WTC11 (cell line): ENCODE measurements at regions not wholly inside any gene's neighbourhood (a gene's known extent, or its start where the extent isn't known, plus 50 kb on each side); places are given as distances from the start of the nearest gene placed in this dataset.

Experiments used
- ATAC-seq: fragments of 200-7000 bp; cut with Tn5 transposase; 2 replicates; pipeline ENCODE4 v1.10.0; 2021; ENCODE audit warnings: mild to moderate bottlenecking, moderate library complexity
- CTCF ChIA-PET: fragments of 300-600 bp; sonication (Branson Sonifier 250); formaldehyde crosslinking; loops from one replicate; lab custom pipeline; 2021; ENCODE audit warnings: antibody characterized with exemption; lab: Charles Lee
- POLR2A ChIA-PET: fragments of 350-600 bp; sonication (Branson Sonifier 250); formaldehyde crosslinking; loops from one replicate; lab custom pipeline; 2021; ENCODE audit warnings: antibody characterized with exemption; lab: Charles Lee
- DNase-seq: peaks from one replicate; pipeline ENCODE4 v3.0.0; 2021; ENCODE audit warnings: low spot score
- H3K27ac Mint-ChIP-seq: 2 replicates; pipeline ENCODE4 v1.8.0; 2021; ENCODE audit warnings: mixed read lengths
- H3K27me3 Mint-ChIP-seq: 2 replicates; pipeline ENCODE4 v1.8.0; 2021; ENCODE audit warnings: low read depth, mild to moderate bottlenecking, moderate library complexity, mixed read lengths
- H3K36me3 Mint-ChIP-seq: 2 replicates; pipeline ENCODE4 v1.8.0; 2021; ENCODE audit warnings: mixed read lengths
- H3K4me1 Mint-ChIP-seq: 2 replicates; pipeline ENCODE4 v1.8.0; 2022; ENCODE audit warnings: mixed read lengths
- H3K4me3 Mint-ChIP-seq: 2 replicates; pipeline ENCODE4 v1.8.0; 2021; ENCODE audit warnings: mild to moderate bottlenecking, moderate library complexity, mixed read lengths
- H3K9me3 Mint-ChIP-seq: 2 replicates; pipeline ENCODE4 v1.8.0; 2021; ENCODE audit warnings: mixed read lengths
- ATF1 ChIP-seq: sonication (generic); formaldehyde crosslinking; IDR thresholded peaks from 2 replicates; pipeline ENCODE4 v1.8.1; 2023; ENCODE audit warnings: mild to moderate bottlenecking, moderate library complexity, missing genetic modification reagents
- CBFB ChIP-seq: sonication (generic); formaldehyde crosslinking; IDR thresholded peaks from 2 replicates; pipeline ENCODE4 v1.8.1; 2022; ENCODE audit warnings: mild to moderate bottlenecking, low read depth, missing genetic modification reagents
- CREB1 ChIP-seq: sonication (generic); formaldehyde crosslinking; IDR thresholded peaks from 2 replicates; pipeline ENCODE4 v1.8.0; 2023; ENCODE audit warnings: mild to moderate bottlenecking, missing genetic modification reagents
- E2F1 ChIP-seq: sonication (generic); formaldehyde crosslinking; IDR thresholded peaks from 2 replicates; pipeline ENCODE4 v1.8.0; 2022; ENCODE audit warnings: mild to moderate bottlenecking, missing genetic modification reagents
- EMX1 ChIP-seq: fragments of 250-450 bp; sonication (Bioruptor Pico); IDR thresholded peaks from 2 replicates; pipeline ENCODE4 v1.8.0; 2021; ENCODE audit warnings: mild to moderate bottlenecking
- FOXP1 ChIP-seq: sonication (generic); formaldehyde crosslinking; IDR thresholded peaks from 2 replicates; pipeline ENCODE4 v1.8.0; 2022; ENCODE audit warnings: missing genetic modification reagents, mild to moderate bottlenecking, moderate library complexity, borderline replicate concordance
- HMGXB4 ChIP-seq: sonication (generic); formaldehyde crosslinking; IDR thresholded peaks from 2 replicates; pipeline ENCODE4 v1.8.1; 2023; ENCODE audit warnings: mild to moderate bottlenecking, moderate library complexity, missing genetic modification reagents
- JUN ChIP-seq: sonication (generic); formaldehyde crosslinking; IDR thresholded peaks from 2 replicates; pipeline ENCODE4 v1.8.0; 2023; ENCODE audit warnings: mild to moderate bottlenecking, missing genetic modification reagents
- OVOL2 ChIP-seq: fragments of 250-450 bp; sonication (Bioruptor Pico); IDR thresholded peaks from 2 replicates; pipeline ENCODE4 v1.9.0; 2021; ENCODE audit warnings: mild to moderate bottlenecking, borderline replicate concordance
- RORB ChIP-seq: fragments of 250-450 bp; sonication (Bioruptor Pico); IDR thresholded peaks from 2 replicates; pipeline ENCODE4 v1.9.0; 2021; ENCODE audit warnings: mild to moderate bottlenecking
- SMAD3 ChIP-seq: sonication (generic); formaldehyde crosslinking; IDR thresholded peaks from 2 replicates; pipeline ENCODE4 v1.8.0; 2022; ENCODE audit warnings: missing genetic modification reagents, mild to moderate bottlenecking, borderline replicate concordance
- SP1 ChIP-seq: sonication (generic); formaldehyde crosslinking; conservative IDR thresholded peaks from 2 replicates; pipeline ENCODE4 v1.8.1; 2022; ENCODE audit warnings: missing genetic modification reagents
- STAT6 ChIP-seq: sonication (generic); formaldehyde crosslinking; conservative IDR thresholded peaks from 2 replicates; pipeline ENCODE4 v1.8.1; 2023; ENCODE audit warnings: mild to moderate bottlenecking, low read depth, missing genetic modification reagents, moderate library complexity
- ZBTB21 ChIP-seq: sonication (generic); formaldehyde crosslinking; IDR thresholded peaks from 2 replicates; pipeline ENCODE4 v1.8.1; 2023; ENCODE audit warnings: mild to moderate bottlenecking, missing genetic modification reagents, borderline replicate concordance
- ZMAT4 ChIP-seq: fragments of 250-450 bp; sonication (Bioruptor Pico); IDR thresholded peaks from 2 replicates; pipeline ENCODE4 v1.9.0; 2021; ENCODE audit warnings: mild to moderate bottlenecking
- ZNF219 ChIP-seq: sonication (generic); formaldehyde crosslinking; IDR thresholded peaks from 2 replicates; pipeline ENCODE4 v1.8.0; 2023; ENCODE audit warnings: missing genetic modification reagents, mild to moderate bottlenecking, borderline replicate concordance
- ZNF263 ChIP-seq: sonication (generic); formaldehyde crosslinking; IDR thresholded peaks from 2 replicates; pipeline ENCODE4 v1.8.1; 2022; ENCODE audit warnings: low read depth, mild to moderate bottlenecking, moderate library complexity, missing genetic modification reagents
- ZNF416 ChIP-seq: fragments of 250-450 bp; sonication (Bioruptor Pico); IDR thresholded peaks from 2 replicates; pipeline ENCODE4 v1.9.0; 2021; ENCODE audit warnings: mild to moderate bottlenecking, inconsistent platforms
- TF ChIP-seq, protein P1 (sequence below): sonication (generic); formaldehyde crosslinking; IDR thresholded peaks from 2 replicates; pipeline ENCODE4 v1.8.0; 2022; ENCODE audit warnings: missing genetic modification reagents
- TF ChIP-seq, protein P2 (sequence below): sonication (generic); formaldehyde crosslinking; IDR thresholded peaks from 2 replicates; pipeline ENCODE4 v1.8.1; 2023; ENCODE audit warnings: mild to moderate bottlenecking, missing genetic modification reagents
- TF ChIP-seq, protein P3 (sequence below): fragments of 250-450 bp; sonication (Bioruptor Pico); IDR thresholded peaks from 2 replicates; pipeline ENCODE4 v2.1.2; 2022; ENCODE audit warnings: mild to moderate bottlenecking, moderate library complexity

DNA sequence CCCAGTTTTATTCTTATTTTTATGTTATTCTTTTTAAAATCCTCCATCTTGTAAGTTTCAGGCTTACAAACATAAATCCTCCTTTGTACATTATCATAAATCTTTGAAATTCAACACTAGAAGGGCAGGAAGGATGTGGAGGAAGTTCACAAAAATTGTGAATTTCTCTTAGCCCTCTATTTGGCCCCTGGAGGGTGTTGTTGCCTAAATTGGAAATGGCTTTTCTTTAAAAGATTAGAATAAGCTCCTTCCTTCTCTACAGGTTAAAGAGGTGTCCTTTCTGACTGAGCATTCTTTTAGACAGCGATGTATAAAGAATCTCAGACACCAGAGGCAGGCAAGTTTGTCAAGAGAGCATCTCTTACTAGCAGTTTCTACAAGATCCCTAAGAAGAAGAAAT lies 391.7 kb upstream of the OR4E1 start:
- Mint-ChIP-seq H3K4me3 (no peak overlapping the region), H3K27me3 (peaks cover 11% of the 10 kb centered on the region), H3K36me3 (no peaks in the 10 kb centered on the region), H3K9me3 (peaks cover under 1% of the 10 kb centered on the region; the same call in 1 of the 2 replicates), H3K4me1 (peaks cover 3% of the 10 kb centered on the region), H3K27ac (no peak overlapping the region)
- DNase-seq = no peak
- TF ChIP-seq ZMAT4 (CRISPR knock-in tag) = no peak
- TF ChIP-seq ZNF219 = no peak
- TF ChIP-seq FOXP1 = no peak
- TF ChIP-seq ZBTB21 = no peak
- TF ChIP-seq HMGXB4 = no peak
- TF ChIP-seq ZNF416 (CRISPR knock-in tag) = no peak
- TF ChIP-seq RORB (CRISPR knock-in tag) = no peak
- no peak for TF ChIP-seq E2F1 (CRISPR knock-in tag)
- no peak for TF ChIP-seq STAT6 (CRISPR knock-in tag)
- ATAC-seq = no peak
- ChIA-PET CTCF (interaction anchor here (1.0 to 1.8 kb wide), 4 partner anchors 18 to 87 kb away, joined by 3 to 7 read pairs (median 5); no protein-coding TSS in a partner anchor), POLR2A (no interaction called here)

DNA sequence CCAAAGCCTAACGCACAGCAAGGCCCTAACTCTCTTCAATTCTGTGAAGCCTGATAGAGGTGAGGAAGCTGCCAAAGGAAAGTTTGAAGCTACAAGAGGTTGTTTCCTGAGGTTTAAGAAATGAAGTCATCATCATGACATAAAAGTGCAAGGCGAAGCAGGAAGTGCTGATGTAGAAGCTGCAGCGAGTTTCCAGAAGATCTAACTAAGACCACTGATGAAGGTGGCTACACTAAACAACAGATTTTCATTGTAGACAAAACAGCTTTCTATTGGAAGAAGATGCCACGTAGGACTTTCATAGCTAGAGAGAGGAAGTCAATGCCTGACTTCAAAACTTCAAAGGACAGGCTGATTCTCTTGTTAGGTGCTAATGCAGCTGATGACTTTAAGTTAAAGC lies 385.6 kb upstream of the OR4E1 start:
- no peaks in the 10 kb centered on the region for H3K36me3 Mint-ChIP-seq
- H3K9me3 Mint-ChIP-seq = peaks cover 20% of the 10 kb centered on the region
- ChIA-PET CTCF (interaction anchor here (0.9 to 1.0 kb wide), 2 partner anchors 81 to 146 kb away, joined by 3 to 5 read pairs; no protein-coding TSS in a partner anchor), POLR2A (no interaction called here)
- ATAC-seq = no peak
- no peak for TF ChIP-seq FOXP1
- TF ChIP-seq OVOL2 (CRISPR knock-in tag) = no peak
- TF ChIP-seq EMX1 (CRISPR knock-in tag) = no peak
- no peak for TF ChIP-seq ZNF219
- no peak for TF ChIP-seq CBFB (CRISPR knock-in tag)
- no peak for TF ChIP-seq SP1 (CRISPR knock-in tag)
- TF ChIP-seq, protein P1, sequence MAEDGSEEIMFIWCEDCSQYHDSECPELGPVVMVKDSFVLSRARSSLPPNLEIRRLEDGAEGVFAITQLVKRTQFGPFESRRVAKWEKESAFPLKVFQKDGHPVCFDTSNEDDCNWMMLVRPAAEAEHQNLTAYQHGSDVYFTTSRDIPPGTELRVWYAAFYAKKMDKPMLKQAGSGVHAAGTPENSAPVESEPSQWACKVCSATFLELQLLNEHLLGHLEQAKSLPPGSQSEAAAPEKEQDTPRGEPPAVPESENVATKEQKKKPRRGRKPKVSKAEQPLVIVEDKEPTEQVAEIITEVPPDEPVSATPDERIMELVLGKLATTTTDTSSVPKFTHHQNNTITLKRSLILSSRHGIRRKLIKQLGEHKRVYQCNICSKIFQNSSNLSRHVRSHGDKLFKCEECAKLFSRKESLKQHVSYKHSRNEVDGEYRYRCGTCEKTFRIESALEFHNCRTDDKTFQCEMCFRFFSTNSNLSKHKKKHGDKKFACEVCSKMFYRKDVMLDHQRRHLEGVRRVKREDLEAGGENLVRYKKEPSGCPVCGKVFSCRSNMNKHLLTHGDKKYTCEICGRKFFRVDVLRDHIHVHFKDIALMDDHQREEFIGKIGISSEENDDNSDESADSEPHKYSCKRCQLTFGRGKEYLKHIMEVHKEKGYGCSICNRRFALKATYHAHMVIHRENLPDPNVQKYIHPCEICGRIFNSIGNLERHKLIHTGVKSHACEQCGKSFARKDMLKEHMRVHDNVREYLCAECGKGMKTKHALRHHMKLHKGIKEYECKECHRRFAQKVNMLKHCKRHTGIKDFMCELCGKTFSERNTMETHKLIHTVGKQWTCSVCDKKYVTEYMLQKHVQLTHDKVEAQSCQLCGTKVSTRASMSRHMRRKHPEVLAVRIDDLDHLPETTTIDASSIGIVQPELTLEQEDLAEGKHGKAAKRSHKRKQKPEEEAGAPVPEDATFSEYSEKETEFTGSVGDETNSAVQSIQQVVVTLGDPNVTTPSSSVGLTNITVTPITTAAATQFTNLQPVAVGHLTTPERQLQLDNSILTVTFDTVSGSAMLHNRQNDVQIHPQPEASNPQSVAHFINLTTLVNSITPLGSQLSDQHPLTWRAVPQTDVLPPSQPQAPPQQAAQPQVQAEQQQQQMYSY (CRISPR knock-in tag) = no peak
- no peak for TF ChIP-seq SMAD3 (CRISPR knock-in tag)
- no peak for TF ChIP-seq ZNF263 (CRISPR knock-in tag)
- TF ChIP-seq, protein P2, sequence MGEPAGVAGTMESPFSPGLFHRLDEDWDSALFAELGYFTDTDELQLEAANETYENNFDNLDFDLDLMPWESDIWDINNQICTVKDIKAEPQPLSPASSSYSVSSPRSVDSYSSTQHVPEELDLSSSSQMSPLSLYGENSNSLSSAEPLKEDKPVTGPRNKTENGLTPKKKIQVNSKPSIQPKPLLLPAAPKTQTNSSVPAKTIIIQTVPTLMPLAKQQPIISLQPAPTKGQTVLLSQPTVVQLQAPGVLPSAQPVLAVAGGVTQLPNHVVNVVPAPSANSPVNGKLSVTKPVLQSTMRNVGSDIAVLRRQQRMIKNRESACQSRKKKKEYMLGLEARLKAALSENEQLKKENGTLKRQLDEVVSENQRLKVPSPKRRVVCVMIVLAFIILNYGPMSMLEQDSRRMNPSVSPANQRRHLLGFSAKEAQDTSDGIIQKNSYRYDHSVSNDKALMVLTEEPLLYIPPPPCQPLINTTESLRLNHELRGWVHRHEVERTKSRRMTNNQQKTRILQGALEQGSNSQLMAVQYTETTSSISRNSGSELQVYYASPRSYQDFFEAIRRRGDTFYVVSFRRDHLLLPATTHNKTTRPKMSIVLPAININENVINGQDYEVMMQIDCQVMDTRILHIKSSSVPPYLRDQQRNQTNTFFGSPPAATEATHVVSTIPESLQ (CRISPR knock-in tag) = no peak
- no peak for TF ChIP-seq ATF1
- no peak for TF ChIP-seq ZMAT4 (CRISPR knock-in tag)
- TF ChIP-seq, protein P3, sequence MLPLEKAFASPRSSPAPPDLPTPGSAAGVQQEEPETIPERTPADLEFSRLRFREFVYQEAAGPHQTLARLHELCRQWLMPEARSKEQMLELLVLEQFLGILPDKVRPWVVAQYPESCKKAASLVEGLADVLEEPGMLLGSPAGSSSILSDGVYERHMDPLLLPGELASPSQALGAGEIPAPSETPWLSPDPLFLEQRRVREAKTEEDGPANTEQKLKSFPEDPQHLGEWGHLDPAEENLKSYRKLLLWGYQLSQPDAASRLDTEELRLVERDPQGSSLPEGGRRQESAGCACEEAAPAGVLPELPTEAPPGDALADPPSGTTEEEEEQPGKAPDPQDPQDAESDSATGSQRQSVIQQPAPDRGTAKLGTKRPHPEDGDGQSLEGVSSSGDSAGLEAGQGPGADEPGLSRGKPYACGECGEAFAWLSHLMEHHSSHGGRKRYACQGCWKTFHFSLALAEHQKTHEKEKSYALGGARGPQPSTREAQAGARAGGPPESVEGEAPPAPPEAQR (CRISPR knock-in tag) = no peak
- TF ChIP-seq CREB1 (CRISPR knock-in tag) = no peak
- TF ChIP-seq JUN = no peak
- no peak overlapping the region for H3K27ac Mint-ChIP-seq
- DNase-seq = no peak
- no peak overlapping the region for H3K4me3 Mint-ChIP-seq
- peaks cover 13% of the 10 kb centered on the region for H3K27me3 Mint-ChIP-seq
- H3K4me1 Mint-ChIP-seq = no peaks in the 10 kb centered on the region
